NCI-H2196 treated with DMSO at 0.1 percent for 48 hours (cell line): ENCODE measurements at regions not wholly inside any gene's neighbourhood (a gene's known extent, or its start where the extent isn't known, plus 50 kb on each side); places are given as distances from the start of the nearest gene placed in this dataset.

Experiments
- DNase-seq: peaks from one replicate; lab custom pipeline; 2025; ENCODE audit not compliant: unreplicated experiment; lab: John Stamatoyannopoulos, UW

DNA sequence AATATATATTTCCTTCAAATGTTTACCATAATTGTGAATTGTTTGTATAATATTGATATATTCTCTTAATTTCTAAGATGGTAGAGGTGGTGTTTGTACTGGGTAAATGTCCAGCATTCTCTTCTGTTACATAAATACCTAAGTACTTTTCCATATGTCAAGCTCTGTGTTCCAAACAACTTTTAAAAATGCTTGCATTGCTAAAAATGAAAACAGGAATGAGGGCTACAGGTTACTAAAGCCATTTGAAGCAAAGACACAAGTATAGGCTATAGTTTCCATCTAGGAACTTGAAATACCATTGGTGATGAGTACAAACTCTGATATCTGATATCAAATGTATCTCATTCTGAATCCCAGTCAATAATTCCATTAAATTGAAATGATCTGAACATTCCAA lies 233.6 kb upstream of the SORCS1 start:
- DNase-seq: no peak

DNA sequence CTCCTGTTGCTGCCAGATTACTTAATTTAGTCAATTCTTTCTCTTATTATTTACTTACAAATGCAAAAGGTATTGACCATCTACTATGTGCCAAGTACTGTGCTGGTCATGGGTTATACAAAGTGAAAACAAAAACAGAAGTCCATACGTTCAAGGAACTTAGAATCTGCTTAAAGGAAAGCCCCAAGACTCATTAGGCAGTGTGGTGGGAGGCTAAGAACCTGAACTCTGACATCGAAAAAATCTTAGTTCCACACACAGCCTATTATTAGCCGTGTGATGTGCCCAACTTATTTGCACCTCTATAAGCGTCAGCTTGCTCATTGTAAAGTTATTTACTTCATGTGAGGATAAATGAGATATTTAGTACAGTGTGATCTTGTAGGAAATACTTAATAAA lies 227.4 kb upstream of the SORCS1 start:
- DNase-seq: no peak

DNA sequence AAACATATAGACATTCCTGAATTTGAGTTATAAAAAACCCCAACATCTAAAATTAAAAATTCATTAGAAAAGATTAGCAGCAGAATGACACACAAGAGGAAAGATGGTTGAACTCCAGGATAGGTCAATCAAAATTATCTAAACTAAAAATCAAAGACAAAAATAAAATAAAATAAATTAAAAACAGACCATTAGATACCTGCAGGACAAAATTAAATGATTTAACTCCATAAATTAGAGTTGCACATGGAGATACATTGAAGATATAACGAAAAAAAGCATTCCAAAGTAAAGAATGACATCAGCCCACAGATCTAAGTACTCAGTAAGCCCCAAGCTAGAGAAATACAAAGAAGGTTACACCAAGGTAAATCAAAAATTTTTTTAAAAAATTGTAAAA lies 226.1 kb upstream of the SORCS1 start:
- DNase-seq: no peak

DNA sequence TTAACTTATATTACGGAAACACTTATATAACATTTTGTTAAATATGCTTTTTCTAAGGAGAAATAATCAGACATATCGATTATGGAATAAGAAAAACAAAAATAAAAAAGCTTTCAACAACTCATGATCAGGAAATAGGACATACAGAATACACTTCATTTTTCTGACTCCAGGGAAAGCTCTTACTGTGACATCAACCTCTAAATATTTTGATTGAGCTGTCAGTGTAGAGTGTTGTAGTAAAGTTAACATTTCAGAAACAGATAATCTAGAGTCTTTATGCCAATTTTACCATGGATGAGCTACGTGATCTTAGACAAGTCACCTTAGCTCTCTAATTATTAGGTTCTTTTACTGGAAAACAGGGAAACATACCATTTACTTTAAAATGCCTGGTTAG lies 218.9 kb upstream of the SORCS1 start:
- no peak for DNase-seq

DNA sequence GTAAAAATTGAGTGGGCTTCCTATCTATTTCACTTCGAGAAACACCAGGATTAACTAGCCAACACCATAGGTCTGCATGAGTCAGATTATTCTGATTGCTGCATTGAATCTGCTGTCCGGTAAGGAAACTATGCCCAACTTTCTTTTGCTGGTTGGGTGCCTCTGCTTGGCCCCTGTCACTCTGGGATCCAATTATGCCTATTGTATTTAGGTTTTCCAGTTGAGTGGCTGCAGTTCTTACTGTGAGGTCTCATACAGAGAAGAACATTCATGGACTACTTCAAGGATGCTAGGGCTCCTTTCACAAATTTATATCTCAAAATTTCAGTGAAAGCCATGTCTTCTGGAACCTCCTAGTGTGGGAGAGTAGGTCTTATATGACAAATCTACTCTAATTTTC lies 215.1 kb upstream of the SORCS1 start:
- DNase-seq: no peak

DNA sequence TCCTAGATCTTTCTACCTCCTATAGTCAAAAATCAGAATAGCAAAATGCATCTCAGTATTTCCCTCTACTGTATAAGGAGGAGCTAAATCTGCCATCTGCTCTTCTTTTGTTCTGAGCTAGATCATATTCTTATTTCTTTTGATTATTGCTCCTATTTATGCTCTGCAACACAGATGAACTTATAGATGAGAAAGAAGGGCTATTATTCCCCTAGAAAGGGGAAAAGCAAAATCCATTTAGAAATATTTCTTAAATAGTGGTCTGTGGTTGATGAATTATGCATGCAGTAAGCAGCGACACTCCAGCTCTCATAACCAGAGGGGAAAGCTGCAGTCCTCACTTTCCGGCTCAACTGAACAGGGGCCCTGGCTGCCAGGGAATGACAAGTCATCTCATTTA lies 207.3 kb upstream of the SORCS1 start:
- DNase-seq: no peak

DNA sequence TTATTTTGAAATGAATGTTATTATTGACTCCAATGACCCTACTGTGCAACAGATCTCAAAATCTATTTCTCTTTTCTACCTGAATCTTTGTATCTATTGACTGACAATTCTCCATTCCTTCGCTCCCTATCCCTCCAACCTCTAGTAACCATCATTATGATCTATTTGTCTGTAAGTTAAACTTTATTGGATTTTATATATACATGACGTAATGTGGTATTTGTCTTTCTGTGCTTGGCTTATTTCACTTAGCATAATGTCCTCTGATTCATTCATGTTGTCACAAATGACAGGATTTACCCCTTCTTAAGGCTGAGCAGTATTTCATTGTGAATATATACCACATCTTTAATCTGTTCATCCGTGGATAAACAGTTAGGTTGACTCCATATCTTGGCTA lies 200.4 kb upstream of the SORCS1 start:
- no peak for DNase-seq

DNA sequence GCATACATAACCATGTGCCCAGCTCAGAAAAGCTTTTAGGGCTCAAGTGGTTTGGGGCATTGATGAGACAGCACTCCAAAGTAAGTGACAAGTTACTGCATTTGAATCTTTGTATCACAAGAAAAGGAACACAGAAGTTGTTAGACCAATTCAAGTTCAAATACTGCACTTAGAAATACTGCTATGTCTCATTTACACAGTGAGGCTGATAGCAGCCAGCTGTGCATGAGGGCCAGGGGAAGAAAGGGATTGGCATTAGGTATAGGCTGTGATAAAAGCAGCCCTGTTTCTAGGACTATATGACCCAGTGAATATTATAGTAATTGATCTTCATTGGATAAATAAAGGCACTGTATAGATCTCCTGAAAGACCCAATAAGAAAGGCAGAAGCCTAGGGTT lies 197.8 kb upstream of the SORCS1 start:
- no peak for DNase-seq

DNA sequence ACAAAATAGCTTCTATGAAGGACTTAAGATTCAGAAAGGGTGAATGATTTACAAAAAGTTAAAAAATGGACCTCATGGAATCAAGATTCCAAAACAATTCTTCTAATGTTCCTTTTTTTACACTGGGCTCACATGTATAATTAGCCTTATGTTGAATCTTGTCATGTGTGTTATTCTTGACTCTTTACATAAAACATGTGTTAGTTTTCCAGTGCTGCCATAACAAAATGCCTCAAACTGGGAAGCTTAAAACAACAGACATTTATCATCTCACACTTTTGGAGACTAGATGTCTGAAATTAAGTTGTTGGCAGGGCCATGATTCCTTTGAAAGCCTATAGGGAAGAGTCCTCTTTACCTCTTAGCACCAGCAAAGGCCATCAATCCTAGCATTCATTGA lies 192.5 kb upstream of the SORCS1 start:
- DNase-seq: no peak

DNA sequence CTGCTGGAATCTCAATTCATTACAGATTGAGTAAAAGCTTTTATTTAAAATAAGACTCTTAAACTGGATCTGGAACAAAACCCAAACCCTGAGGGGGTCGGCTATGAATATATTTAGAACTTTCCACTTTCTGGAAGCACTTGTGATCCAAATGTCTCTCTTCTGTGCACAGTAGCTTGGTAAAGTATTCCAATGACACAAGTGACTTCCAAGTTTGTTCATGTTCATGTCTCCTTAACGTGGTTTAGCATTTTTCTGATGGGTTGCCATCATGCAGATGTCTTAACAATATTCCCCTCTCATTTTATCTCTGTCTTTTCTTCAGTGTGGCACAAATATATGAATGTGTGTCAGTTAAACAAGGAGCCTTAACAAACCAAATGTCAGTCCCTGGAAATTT lies 191.9 kb upstream of the SORCS1 start:
- no peak for DNase-seq

DNA sequence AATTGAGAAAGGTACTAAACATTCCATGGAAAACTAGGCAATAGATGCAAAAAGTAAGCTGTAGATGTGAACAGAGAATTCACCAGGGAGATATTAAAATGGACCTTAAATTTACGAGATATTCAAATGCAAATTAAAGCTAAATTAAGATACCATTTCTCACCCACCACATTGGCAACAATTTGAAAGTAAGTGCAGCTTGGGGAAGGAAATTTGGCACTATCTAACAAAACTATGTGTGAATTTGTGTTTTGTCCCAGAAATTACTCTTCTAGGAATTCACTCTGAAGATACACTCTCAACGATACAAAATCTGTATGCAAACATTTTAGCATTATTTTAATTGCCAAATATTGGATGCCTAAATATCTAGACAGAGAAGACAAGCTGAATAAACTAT lies 178.2 kb upstream of the SORCS1 start:
- no peak for DNase-seq

DNA sequence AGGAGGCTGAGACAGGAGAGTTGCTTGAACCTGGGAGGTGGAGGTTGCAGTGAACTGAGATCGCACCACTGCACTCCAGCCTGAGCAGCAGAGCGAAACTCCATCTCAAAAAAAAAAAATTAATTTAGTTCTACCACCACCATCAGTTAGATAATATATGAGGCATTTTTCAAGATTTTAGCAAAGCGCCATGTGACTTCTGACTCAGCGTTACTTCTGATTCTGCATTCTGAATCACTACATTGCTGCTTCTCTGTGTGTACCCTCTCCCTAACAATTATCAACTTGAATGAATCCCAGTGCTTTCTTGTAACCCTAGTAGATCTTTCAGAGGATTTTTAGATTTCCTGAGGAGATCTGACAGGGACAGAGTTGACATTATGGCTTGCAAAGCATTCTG lies 176.8 kb upstream of the SORCS1 start:
- DNase-seq: no peak

DNA sequence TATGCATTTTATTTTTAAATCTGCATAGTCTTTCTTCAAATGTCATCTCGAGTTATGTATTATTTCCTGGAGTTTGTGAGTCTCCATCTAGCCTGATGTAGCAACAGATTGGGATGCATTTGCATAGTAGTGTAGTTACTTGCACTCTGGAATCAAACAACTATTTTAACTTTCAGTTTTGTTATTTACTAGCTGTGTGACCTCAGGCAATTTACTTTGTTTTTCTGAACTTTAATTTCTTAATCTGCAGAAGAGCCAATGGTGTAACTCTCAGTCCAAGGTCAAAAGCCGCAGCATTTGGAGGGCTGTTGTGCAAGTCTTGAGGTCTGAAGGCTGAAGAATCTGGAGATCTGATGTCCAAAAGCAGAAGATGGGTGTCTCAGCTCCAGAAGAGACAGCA lies 175.8 kb upstream of the SORCS1 start:
- DNase-seq: no peak

DNA sequence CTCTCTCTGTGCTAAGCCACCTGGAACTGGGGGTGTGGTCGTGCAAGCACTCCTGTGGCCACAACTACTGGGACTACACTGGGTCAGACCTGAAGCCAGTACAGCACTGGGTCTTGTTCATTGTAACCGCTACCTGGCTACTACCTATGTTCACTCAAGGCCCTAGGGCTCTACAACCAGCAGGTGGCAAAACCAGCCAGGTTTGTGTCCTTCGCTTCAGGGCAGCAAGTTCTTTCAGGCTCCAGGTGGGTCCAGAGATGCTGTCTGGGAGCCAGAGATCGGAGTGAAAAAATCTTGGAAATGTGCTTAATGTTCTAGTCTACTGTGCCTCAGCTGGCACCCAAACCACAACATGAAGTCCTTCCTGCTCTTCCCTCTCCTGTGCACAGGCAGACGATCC lies 171.6 kb upstream of the SORCS1 start:
- DNase-seq: no peak

DNA sequence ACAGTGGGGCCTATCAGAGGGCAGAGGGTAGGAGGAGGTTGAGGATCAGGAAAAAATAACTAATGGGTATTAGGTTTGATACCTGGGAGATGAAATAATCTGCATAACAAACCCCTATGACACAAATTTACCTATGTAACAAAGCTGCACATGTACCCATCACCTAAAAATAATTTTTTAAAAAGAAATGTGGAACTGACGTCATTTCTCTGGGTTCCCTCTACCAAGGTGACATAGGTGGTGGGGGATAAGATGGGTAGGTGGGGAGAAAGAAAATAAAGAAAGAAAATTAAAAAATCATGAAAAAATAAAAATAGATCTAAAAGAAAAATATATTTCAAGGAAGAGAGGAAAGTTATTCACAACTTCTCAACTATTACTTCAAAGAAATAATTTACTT lies 153.1 kb upstream of the SORCS1 start:
- DNase-seq: no peak

DNA sequence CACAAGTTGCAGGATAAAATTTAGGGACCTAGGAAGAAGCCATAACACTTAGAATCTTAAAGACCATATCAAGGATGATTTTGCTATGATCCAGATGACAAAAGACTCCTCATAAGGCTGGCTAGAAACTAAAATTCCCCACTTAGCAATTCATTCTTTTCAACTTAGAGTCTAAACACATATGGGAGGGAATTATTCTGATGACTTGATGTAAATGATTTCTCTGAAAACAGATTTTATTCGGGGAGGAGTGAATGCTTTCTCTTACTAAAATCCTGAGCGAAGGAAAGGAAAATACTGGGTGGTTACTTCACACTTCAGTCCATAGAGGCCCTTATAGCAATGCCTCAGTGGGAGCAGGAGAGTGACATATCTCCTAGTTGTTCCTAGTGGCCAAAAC lies 138.7 kb upstream of the SORCS1 start:
- no peak for DNase-seq

DNA sequence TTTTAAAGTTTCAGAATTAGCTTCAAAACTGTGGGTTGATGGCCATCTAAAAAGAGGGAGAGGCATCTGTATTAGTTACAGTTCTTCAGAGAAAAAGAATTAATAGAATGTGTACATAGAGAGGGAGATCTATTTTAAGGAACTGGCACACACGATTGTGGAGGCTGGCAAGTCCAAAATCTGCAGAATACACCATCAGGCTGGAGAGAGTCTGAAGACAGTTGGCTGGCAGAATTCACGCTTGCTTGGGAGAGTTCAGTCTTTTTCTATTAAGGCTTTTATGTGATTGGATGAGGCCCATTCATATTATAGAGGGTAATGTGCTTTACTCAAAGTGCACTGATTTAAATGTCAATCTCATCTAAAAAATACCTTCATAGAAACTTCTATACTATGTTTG lies 135.1 kb upstream of the SORCS1 start:
- no peak for DNase-seq

DNA sequence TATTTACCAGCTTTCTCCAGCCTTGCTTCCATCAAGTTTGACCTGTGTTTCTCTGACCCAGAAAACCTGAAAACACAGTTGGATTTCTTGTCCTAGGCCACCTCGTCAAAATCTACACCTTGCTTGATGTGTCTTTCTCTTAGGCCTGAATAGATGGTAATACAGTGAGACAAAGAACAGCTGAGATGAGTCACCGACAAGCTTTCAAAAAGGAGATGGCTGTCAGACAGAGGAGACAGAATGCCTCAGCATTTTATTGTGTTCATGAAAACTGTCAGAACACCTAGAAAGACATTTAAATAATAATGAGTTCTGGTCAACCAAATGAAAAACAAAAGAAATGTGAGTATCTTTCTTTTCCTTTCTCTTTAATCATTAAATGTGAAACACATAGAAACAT lies 119.7 kb upstream of the SORCS1 start:
- DNase-seq: no peak

DNA sequence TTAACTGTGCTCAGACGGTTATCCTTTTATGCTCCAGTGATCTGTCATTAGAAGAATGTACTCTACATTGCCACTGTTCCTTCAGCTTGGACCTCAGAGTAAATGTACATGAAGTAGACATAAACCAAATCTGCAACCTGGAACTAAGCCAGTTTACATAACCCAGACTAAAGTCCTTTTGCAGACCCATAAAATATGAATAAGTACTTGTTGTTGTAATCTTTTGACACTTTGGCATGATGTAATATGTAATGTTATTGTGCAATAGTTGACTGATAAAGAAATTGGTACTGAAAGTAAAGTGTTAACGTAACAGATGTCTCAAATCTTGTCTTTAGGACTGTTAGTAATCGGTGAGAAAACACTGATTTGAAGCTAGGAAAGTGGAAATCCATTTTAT lies 115.8 kb upstream of the SORCS1 start:
- no peak for DNase-seq

DNA sequence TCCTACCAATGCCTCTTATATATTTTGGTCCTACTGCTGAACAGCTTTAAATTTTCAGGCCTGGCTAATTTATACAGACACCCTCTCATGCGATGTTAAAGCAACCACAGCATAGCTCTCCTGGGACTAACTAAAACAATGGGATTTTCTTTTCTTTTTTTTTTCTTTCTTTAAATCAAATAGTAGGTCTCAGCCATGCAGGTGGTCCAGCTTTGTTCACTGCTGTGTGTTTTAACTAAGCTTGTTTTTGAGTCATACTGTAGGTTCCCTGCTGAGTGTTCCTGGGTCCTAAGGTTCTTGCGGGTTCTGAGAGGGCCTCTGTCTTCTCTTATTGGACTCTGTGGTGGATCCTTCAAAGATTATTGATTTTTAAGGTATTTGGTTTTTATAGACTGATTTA lies 113.1 kb upstream of the SORCS1 start:
- DNase-seq: no peak

DNA sequence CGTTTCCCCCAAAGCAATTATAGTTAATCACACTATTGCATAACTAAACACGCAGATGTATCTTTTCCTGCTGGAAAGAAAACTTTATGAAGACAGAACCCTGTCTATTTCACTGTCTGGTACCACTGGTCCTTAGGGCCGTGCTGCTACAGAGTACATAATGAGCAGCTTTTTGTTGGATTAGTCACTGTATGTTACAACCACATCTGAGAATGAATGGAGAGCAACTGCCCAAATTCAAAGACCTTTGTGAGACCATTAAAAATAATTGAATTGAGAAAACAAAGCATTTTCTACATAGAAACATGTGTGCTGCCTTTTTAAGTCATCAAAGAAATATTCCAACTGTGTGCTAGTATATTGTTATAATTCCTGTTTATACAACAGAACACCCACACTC lies 111.3 kb upstream of the SORCS1 start:
- no peak for DNase-seq

DNA sequence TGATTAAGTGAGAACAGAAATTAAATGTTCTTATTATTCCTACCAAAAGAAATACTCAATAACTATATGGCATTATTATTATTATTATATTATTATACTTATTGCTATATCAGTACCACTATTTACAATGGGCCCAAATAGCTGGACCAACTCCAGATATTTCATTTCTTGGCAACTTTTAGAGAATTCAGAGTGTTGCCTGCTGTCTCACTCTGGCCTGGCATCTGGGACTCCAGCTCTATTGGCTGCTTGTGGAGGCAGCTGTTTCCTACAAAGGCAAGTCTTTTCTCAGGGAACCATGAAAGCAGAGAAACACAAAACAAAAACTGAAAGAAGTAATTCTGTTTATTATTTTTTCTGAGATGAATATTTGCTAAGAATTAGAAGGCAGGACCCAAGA lies 105.1 kb upstream of the SORCS1 start:
- no peak for DNase-seq

DNA sequence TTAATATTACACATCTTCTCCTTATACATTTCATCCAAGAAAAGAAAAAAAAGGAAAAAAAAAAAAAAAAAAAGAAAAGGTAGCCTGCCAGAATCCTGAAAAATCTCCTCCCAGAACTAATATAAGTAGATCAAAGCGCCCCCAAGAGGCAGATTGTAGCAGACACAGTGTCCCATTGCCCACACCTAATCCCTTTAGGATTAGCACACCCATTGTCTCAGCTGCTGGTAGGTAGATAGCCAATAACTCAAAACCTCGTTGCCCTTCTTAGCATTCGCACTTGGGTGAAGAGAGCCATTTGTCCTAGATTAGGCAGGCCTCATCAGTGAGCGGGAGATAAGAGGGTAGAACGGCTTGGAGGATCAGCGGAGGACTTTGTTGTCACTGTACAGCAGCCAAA lies 100.2 kb upstream of the SORCS1 start:
- no peak for DNase-seq

DNA sequence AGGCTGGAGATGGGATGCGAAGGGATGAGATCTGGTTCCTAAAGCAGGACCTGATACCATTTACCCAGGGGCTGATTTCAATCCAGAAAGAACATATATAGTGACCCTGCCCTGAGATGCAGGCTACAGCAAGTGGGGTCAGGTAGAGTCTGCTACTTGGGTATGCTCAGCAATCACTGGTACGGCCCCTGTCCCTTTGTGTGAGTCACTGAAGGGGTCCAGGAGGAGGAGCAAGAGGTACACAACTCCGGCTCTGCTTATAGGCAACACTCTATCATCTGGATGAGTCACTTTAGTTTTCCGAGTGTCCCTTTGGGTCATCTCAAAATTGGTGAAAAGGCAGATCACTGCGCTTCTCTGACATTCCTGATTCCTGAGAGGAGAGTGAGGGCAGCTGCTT lies 79.6 kb upstream of the SORCS1 start:
- DNase-seq: no peak
